K562 (cell line): ENCODE measurements at regions not wholly inside any gene's neighbourhood (a gene's known extent, or its start where the extent isn't known, plus 50 kb on each side); places are given as distances from the start of the nearest gene placed in this dataset.

Experiments used
- ATAC-seq: fragments of 200-7000 bp; cut with Tn5 transposase; 3 replicates; pipeline ENCODE4 v1.9.1; 2020; ENCODE audit warnings: moderate library complexity
- BruUV-seq: library from RNA; stranded (reverse); fragments of 400-500 nt; replicated peaks from 2 replicates; lab custom pipeline; 2021; lab: Mats Ljungman, UMichigan
- CTCF ChIA-PET: fragments of 300-600 bp; formaldehyde crosslinking; extraction: SDS; loops from one replicate; lab custom pipeline; 2021; ENCODE audit warnings: low intra/inter-chr PET ratio; lab: Yijun Ruan, JAX
- POLR2A ChIA-PET: fragments of 300-600, 350-650 bp; sonication (Branson Sonifier 250); formaldehyde crosslinking; extraction: SDS; loops from one replicate; lab custom pipeline; 2021; ENCODE audit warnings: antibody characterized with exemption, inconsistent platforms; lab: Yijun Ruan, JAX
- DNase-seq, 4 experiments: peaks; one replicate each; pipeline versions ENCODE4 v3.0.0 to v3.0.0-alpha.2; 2011 to 2018; ENCODE audit warnings: low spot score in 3 of 4, mixed read lengths in 3 of 4; ENCODE audit errors: extremely low read depth in 1 of 4
- FAIRE-seq: peaks from 2 replicates; lab custom pipeline; 2011; peaks lifted over from hg19 to GRCh38; lab: Jason Lieb, UNC
- H2AFZ ChIP-seq: 2 replicates; pipeline ENCODE4 v1.6.0; 2011; ENCODE audit warnings: low read depth, low read length, control low read depth, inconsistent platforms
- H3K27ac ChIP-seq: fragments of 200-600 bp; 3 replicates; pipeline ENCODE4 v1.8.0; 2011; ENCODE audit warnings: low read depth, mild to moderate bottlenecking, control low read depth, inconsistent platforms, low read length, moderate library complexity, mixed read lengths; ENCODE audit errors: extremely low read depth
- H3K27me3 ChIP-seq, 2 experiments: fragments of 300-600 bp in 1 of 2; 2 replicates in 1 of 2; 3 replicates in 1 of 2; pipeline versions ENCODE4 v1.6.0 to v1.8.0; 2011; ENCODE audit warnings: inconsistent platforms in 2 of 2, low read length in 2 of 2, mild to moderate bottlenecking in 1 of 2, mixed read lengths in 1 of 2, moderate library complexity in 1 of 2; ENCODE audit not compliant: control insufficient read depth in 2 of 2, insufficient read depth in 2 of 2
- H3K36me3 ChIP-seq: fragments of 300-600 bp; 3 replicates; pipeline ENCODE4 v1.8.0; 2011; ENCODE audit warnings: mild to moderate bottlenecking, low read length, inconsistent platforms; ENCODE audit not compliant: control insufficient read depth, insufficient read depth
- H3K4me1 ChIP-seq, 2 experiments: fragments of 200-600 bp in 1 of 2; replicated peaks in 1 of 2; 2 replicates in 1 of 2; 3 replicates in 1 of 2; pipeline versions ENCODE4 v1.5.1 to v1.8.0; 2011; ENCODE audit warnings: inconsistent platforms in 2 of 2, low read length in 2 of 2, mild to moderate bottlenecking in 1 of 2, mixed read lengths in 1 of 2, moderate library complexity in 1 of 2; ENCODE audit not compliant: control insufficient read depth in 2 of 2, insufficient read depth in 2 of 2
- H3K4me2 ChIP-seq: 2 replicates; pipeline ENCODE4 v1.6.1; 2011; ENCODE audit warnings: low read length, control low read depth, inconsistent platforms, mixed read lengths; ENCODE audit not compliant: insufficient read depth
- H3K4me3 ChIP-seq: fragments of 200-600 bp; sonication (generic), shearing (Covaris generic); 2 replicates; pipeline ENCODE4 v1.5.1; 2016; ENCODE audit warnings: control low read depth, inconsistent platforms
- H3K79me2 ChIP-seq: fragments of 200-600 bp; 3 replicates; pipeline ENCODE4 v1.8.0; 2011; ENCODE audit warnings: low read length, inconsistent platforms; ENCODE audit not compliant: control insufficient read depth, insufficient read depth
- H3K9ac ChIP-seq, 2 experiments: 2 replicates each; pipeline versions ENCODE4 v1.6.0 to v1.6.1; 2011; ENCODE audit warnings: low read depth in 2 of 2, low read length in 2 of 2, control low read depth in 1 of 2, inconsistent platforms in 1 of 2, mild to moderate bottlenecking in 1 of 2, mixed read lengths in 1 of 2; ENCODE audit not compliant: insufficient read depth in 1 of 2
- H3K9me1 ChIP-seq: one replicate; pipeline ENCODE4 v1.6.0; 2011; ENCODE audit warnings: inconsistent platforms, mild to moderate bottlenecking, low read length, moderate library complexity; ENCODE audit not compliant: control insufficient read depth, insufficient read depth
- H3K9me3 ChIP-seq: replicated peaks from 2 replicates; pipeline ENCODE4 v1.5.1; 2011; ENCODE audit warnings: low read depth, low read length, inconsistent platforms; ENCODE audit not compliant: control insufficient read depth, insufficient read depth
- H4K20me1 ChIP-seq: replicated peaks from 2 replicates; pipeline ENCODE4 v1.6.1; 2011; ENCODE audit warnings: low read length, inconsistent platforms, mixed read lengths; ENCODE audit not compliant: control insufficient read depth, insufficient read depth
- CSDE1 ChIP-seq, 2 experiments: fragments of 450-650 bp; IDR thresholded peaks; 2 replicates each; pipeline ENCODE4 v1.6.1; 2016; ENCODE audit warnings: mild to moderate bottlenecking in 1 of 2
- FIP1L1 ChIP-seq: fragments of 200-400 bp; formaldehyde crosslinking; IDR thresholded peaks from 2 replicates; pipeline ENCODE4 v1.6.1; 2018; ENCODE audit warnings: mild to moderate bottlenecking, low read depth, low read length; ENCODE audit not compliant: poor library complexity, severe bottlenecking
- FOXP1 ChIP-seq: sonication (generic); formaldehyde crosslinking; IDR thresholded peaks from 2 replicates; pipeline ENCODE4 v1.8.0; 2022; ENCODE audit warnings: mild to moderate bottlenecking, missing genetic modification reagents
- JUNB ChIP-seq: fragments of 450-650 bp; formaldehyde crosslinking; conservative IDR thresholded peaks from 2 replicates; pipeline ENCODE4 v1.4.0; 2020; ENCODE audit warnings: mild to moderate bottlenecking
- MYNN ChIP-seq, 2 experiments: sonication (generic); formaldehyde crosslinking in 1 of 2; IDR thresholded peaks; 2 replicates each; pipeline versions ENCODE4 v1.5.0 to v1.6.1; 2016 to 2020; ENCODE audit warnings: antibody characterized with exemption in 1 of 2, missing genetic modification reagents in 1 of 2
- PHB ChIP-seq: fragments of 250-450 bp; sonication (Bioruptor Pico); IDR thresholded peaks from 2 replicates; pipeline ENCODE4 v1.5.0; 2021
- SRSF7 ChIP-seq: fragments of 200-400 bp; formaldehyde crosslinking; optimal IDR thresholded peaks from 2 replicates; pipeline ENCODE3; 2017; ENCODE audit warnings: mild to moderate bottlenecking, low read depth, low read length
- TOE1 ChIP-seq, 2 experiments: fragments of 450-650 bp in 1 of 2; sonication (generic) in 1 of 2; formaldehyde crosslinking in 1 of 2; IDR thresholded peaks; 2 replicates each; pipeline versions ENCODE4 v1.7.1 to v1.8.0; 2016 to 2022; ENCODE audit warnings: borderline replicate concordance in 2 of 2, mild to moderate bottlenecking in 2 of 2, antibody characterized with exemption in 1 of 2, inconsistent platforms in 1 of 2, low read depth in 1 of 2, missing genetic modification reagents in 1 of 2, moderate library complexity in 1 of 2
- U2AF2 ChIP-seq: fragments of 200-400 bp; formaldehyde crosslinking; optimal IDR thresholded peaks from 2 replicates; pipeline ENCODE3; 2017; ENCODE audit warnings: low read depth, mild to moderate bottlenecking, low read length
- ZNF212 ChIP-seq: fragments of 450-650 bp; formaldehyde crosslinking; IDR thresholded peaks from 2 replicates; pipeline ENCODE4 v1.4.0; 2020; ENCODE audit warnings: mild to moderate bottlenecking
- ZNF311 ChIP-seq: fragments of 250-450 bp; sonication (Bioruptor Pico); IDR thresholded peaks from 2 replicates; pipeline ENCODE4 v1.4.0; 2020; ENCODE audit warnings: mild to moderate bottlenecking, moderate library complexity
- ZNF764 ChIP-seq: fragments of 250-450 bp; sonication (Bioruptor Pico); IDR thresholded peaks from 2 replicates; pipeline ENCODE4 v1.4.0; 2020; ENCODE audit warnings: low read depth, mild to moderate bottlenecking, moderate library complexity
- WGBS: fragments of 100-300 bp; shearing (Covaris generic); methylation state at CpG from one replicate; pipeline ENCODE4 v1.1.6; 2016; ENCODE audit warnings: low coverage, mixed read lengths; ENCODE audit not compliant: insufficient coverage; ENCODE audit errors: missing lambda C conversion rate; 5-methylcytosine and 5-hydroxymethylcytosine counted together
- in situ Hi-C: fragments of 300-500 bp; cut with MboI; formaldehyde crosslinking; loops from 4 replicates; pipeline ENCODE4 v1.15.0; 2018; ENCODE audit warnings: inconsistent platforms, mixed read lengths
- intact Hi-C: fragments of 100-400 bp; cut with micrococcal nuclease; formaldehyde crosslinking; loops from 2 replicates; pipeline ENCODE4 v1.14.2; 2022
- TF ChIP-seq, protein P1 (sequence below), 2 experiments: fragments of 450-650 bp; IDR thresholded peaks; 2 replicates each; pipeline ENCODE4 v1.6.1; 2016
- TF ChIP-seq, protein P2 (sequence below): sonication (generic); formaldehyde crosslinking; IDR thresholded peaks from 2 replicates; pipeline ENCODE4 v1.8.0; 2023; ENCODE audit warnings: mild to moderate bottlenecking, missing genetic modification reagents
- TF ChIP-seq, protein P3 (sequence below): fragments of 250-450 bp; sonication (Bioruptor Pico); IDR thresholded peaks from 2 replicates; pipeline ENCODE4 v1.5.0; 2021; ENCODE audit warnings: mild to moderate bottlenecking, moderate library complexity

DNA sequence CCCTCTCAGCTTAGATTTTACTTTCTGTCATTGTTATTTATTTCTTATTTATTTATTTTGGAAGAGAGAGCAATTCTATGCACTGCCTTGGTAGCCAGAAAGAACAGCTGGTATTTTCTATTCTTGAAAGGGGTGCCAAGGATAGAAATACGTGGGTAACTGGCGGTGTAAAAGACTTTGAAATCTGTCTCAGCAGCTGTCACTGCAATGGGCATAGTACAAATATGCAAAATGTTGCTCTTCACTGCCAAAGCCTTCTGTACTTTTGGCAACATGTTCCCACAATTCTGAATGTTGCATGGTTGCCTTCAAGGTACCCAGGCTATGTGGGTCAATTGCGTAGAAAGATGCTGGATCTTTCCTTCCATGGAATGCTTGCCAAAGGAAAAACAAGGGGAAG, 230.2 kb upstream of the EDIL3 start:
- Histone ChIP-seq H3K4me1 (no peaks in the 10 kb centered on the region), H3K36me3 (no peaks in the 10 kb centered on the region), H3K9me1 (no peaks in the 10 kb centered on the region), H3K9me3 (no peaks in the 10 kb centered on the region), H3K4me3 (no peak overlapping the region), H3K27me3 (no peaks in the 10 kb centered on the region), H3K9ac (no peak overlapping the region), H3K4me2 (no peak overlapping the region), H2AFZ (no peak overlapping the region), H3K79me2 (no peaks in the 10 kb centered on the region), H4K20me1 (no peaks in the 10 kb centered on the region), H3K27ac (no peak overlapping the region)
- TF ChIP-seq ZNF311 (CRISPR knock-in tag) (no peak), MYNN (IDR thresholded peaks at IDR 0.05) (no peak), MYNN (CRISPR knock-in tag; IDR thresholded peaks at IDR 0.05) (no peak), TOE1 (IDR thresholded peaks at IDR 0.05; ENCODE audit: borderline replicate concordance) (no peak), TOE1 (CRISPR knock-in tag; IDR thresholded peaks at IDR 0.05; ENCODE audit: borderline replicate concordance, low read depth) (no peak), PHB (CRISPR knock-in tag) (no peak), JUNB (CRISPR knock-in tag) (no peak), FOXP1 (CRISPR knock-in tag) (no peak), U2AF2 (no peak), FIP1L1 (no peak), CSDE1 (IDR thresholded peaks at IDR 0.05) (no peak), SRSF7 (no peak), ZNF212 (no peak), ZNF764 (CRISPR knock-in tag) (no peak)
- TF ChIP-seq, protein P1, sequence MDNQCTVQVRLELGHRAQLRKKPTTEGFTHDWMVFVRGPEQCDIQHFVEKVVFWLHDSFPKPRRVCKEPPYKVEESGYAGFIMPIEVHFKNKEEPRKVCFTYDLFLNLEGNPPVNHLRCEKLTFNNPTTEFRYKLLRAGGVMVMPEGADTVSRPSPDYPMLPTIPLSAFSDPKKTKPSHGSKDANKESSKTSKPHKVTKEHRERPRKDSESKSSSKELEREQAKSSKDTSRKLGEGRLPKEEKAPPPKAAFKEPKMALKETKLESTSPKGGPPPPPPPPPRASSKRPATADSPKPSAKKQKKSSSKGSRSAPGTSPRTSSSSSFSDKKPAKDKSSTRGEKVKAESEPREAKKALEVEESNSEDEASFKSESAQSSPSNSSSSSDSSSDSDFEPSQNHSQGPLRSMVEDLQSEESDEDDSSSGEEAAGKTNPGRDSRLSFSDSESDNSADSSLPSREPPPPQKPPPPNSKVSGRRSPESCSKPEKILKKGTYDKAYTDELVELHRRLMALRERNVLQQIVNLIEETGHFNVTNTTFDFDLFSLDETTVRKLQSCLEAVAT (IDR thresholded peaks at IDR 0.05) = no peak
- TF ChIP-seq, protein P2, sequence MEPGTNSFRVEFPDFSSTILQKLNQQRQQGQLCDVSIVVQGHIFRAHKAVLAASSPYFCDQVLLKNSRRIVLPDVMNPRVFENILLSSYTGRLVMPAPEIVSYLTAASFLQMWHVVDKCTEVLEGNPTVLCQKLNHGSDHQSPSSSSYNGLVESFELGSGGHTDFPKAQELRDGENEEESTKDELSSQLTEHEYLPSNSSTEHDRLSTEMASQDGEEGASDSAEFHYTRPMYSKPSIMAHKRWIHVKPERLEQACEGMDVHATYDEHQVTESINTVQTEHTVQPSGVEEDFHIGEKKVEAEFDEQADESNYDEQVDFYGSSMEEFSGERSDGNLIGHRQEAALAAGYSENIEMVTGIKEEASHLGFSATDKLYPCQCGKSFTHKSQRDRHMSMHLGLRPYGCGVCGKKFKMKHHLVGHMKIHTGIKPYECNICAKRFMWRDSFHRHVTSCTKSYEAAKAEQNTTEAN = no peak
- TF ChIP-seq, protein P3, sequence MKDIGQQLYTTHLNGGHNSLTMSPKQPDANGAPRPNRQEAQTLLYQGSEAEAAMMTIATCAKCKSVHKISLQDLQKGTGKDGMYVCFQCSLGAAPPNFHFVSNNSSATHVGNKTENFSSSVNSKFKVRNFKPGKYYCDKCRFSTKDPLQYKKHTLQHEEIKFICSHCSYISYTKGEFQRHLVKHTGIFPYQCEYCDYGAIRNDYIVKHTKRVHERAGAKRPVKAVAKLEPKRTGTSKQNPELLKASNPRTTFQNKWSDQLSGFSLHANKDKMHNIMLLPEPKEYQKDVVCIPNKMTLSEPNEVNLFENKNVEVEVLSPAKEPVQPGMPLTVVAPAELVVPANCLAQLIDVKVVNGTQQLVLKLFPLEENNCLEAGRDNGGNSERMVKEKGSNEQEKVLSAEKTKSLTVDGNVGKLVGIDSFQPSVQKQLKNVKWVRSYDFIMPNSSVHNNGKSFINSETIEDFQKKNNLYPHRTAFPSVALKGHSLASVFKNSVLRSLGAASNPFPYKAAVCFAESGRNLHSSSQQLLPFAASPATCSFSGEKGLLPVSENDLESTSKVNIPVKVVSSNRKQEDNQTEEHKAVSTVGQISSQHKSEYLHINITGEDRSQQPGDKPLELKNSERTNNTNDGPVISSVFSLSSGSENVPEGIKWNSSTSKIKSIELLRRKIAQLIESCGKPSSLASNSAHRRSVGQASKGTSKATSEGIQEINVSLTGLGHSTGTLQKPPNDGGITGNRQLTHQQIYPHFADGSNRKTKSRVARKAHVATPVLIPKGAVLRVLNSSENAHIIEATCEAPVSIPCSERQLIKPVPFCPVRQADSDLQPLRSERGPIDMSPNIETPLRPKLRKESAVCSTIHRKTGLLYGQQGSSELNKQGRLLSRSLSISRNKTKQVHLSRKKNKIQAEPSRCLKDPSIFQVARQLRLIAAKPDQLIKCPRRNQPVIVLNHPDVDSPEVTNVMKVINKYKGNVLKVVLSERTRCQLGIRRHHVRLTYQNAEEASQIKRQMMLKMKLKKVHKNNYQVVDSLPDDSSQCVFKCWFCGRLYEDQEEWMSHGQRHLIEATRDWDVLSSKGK (CRISPR knock-in tag) = no peak
- ATAC-seq (no peak), DNase-seq (no peak), FAIRE-seq (no peak)
- BruUV-seq = no TSS peak
- WGBS = 0% methylated on average over 3 of the region's 3 CpGs
- ChIA-PET POLR2A (no interaction called here), CTCF (no interaction called here)
- in situ Hi-C loops (no loop called here), intact Hi-C loops (no loop called here)
